ENCODE measurements at regions not wholly inside any gene's neighbourhood (a gene's known extent, or its start where the extent isn't known, plus 50 kb on each side); places are given as distances from the start of the nearest gene placed in this dataset.

- CTCF ChIA-PET, result no interaction called here
- TF ChIP-seq CTCF (conservative IDR thresholded peaks at IDR 0.05; ENCODE audit: low read depth), result no peak
- POLR2A ChIA-PET (ENCODE audit: low non-redundant PET), result no interaction called here
- H3K27ac ChIP-seq, result no peak overlapping the region
- no peak for DNase-seq (ENCODE audit: low spot score)
Observed at GRCh38 chr11:15560689-15561467, 446.2 kb downstream of the INSC start.

DNA sequence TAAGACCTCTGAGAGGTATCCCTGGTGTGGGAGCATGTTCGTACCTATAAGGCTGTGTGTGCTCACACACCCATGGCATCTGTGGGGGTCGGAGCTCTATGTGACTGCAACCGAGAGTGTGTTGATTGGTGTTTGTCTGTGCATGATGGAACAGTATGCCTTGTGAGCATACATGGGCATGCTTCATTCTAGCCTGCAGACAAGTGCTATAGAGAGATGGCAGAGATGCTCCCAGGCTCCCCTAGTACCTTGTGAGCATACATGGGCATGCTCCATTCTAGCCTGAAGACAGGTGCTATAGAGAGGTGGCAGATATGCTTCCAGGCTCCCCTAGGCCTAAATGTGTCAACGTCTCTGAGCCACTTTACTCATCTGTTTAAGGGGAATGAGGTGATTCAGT, 447.5 kb downstream of the INSC start:
- no peak overlapping the region for H3K27ac ChIP-seq
- POLR2A ChIA-PET (ENCODE audit: low non-redundant PET), result no interaction called here
- no peak for DNase-seq (ENCODE audit: low spot score)
- CTCF ChIA-PET, result no interaction called here
- no peak for TF ChIP-seq CTCF (conservative IDR thresholded peaks at IDR 0.05; ENCODE audit: low read depth)

DNA sequence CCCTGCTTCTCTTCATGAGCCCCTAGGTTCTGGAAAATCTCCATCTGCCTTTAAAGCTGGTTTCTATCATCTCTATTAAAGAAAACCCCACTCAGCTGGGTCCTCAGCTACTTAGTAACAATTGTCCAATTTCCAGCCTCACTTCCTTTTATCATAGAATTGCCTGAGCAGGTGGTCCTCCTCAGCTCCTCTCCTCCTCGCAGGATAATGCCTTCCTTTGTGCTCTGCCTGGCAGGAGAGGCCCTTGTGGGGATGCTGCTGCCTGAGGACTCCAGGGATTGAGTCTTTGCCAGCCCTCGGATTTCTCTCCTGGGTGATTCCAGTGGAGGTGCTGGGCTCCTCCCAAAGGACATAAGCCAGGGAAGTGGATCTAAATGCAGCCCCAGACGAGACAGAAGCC, 448.3 kb downstream of the INSC start:
- CTCF ChIA-PET, result no interaction called here

DNA sequence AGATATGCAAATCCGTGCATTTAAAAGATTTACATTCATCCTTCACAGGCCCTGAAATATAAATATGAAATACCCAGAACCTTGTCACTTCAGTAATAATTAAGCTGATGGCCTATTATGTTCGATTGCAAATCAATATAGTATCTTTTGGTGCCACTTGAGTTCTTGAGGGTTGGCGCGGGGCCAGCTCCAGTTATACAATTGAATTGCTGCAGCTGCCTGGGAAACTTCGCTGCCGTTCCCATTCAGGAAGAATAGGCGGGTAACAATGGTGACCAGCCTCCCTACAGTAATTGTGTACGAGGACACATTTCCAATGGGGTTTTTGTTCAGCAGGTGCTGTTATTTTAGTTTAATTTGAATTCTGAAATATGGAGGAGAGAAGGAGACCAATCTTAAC, 451.2 kb downstream of the INSC start:
- no peak for TF ChIP-seq CTCF (conservative IDR thresholded peaks at IDR 0.05; ENCODE audit: low read depth)
- POLR2A ChIA-PET (ENCODE audit: low non-redundant PET), result no interaction called here
- DNase-seq (ENCODE audit: low spot score), result no peak
- CTCF ChIA-PET, result no interaction called here
- H3K27ac ChIP-seq, result no peak overlapping the region

More for the DNA sequence above, 448.3 kb downstream of the INSC start:
- POLR2A ChIA-PET (ENCODE audit: low non-redundant PET), result no interaction called here
- H3K27ac ChIP-seq, result no peak overlapping the region
- no peak for TF ChIP-seq CTCF (conservative IDR thresholded peaks at IDR 0.05; ENCODE audit: low read depth)
- DNase-seq (ENCODE audit: low spot score), result no peak

DNA sequence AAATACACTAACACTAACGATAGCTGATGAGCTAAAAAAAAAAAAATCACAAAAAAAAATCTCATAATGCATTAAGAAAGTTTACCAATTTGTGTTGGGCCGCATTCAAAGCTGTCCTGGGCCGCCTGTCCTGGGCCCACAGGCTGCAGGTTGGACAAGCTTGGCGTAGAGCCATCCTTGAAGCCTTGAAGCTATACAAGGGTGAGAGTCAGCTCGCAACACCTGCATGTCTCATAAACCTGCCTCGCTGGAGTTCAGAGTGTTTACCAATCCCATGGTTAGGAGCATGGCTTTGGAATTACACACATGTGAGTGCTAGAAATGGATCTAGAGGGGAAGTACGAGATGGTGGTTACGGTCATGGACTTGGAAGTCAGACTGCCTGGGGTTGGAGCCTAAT, 453.7 kb downstream of the INSC start:
- CTCF ChIA-PET, result no interaction called here
- no peak for DNase-seq (ENCODE audit: low spot score)
- no peak overlapping the region for H3K27ac ChIP-seq
- no peak for TF ChIP-seq CTCF (conservative IDR thresholded peaks at IDR 0.05; ENCODE audit: low read depth)
- POLR2A ChIA-PET (ENCODE audit: low non-redundant PET), result interaction anchor here (0.6 kb wide), 1 partner anchor 32 kb away, joined by 3 read pairs; no protein-coding TSS in a partner anchor

DNA sequence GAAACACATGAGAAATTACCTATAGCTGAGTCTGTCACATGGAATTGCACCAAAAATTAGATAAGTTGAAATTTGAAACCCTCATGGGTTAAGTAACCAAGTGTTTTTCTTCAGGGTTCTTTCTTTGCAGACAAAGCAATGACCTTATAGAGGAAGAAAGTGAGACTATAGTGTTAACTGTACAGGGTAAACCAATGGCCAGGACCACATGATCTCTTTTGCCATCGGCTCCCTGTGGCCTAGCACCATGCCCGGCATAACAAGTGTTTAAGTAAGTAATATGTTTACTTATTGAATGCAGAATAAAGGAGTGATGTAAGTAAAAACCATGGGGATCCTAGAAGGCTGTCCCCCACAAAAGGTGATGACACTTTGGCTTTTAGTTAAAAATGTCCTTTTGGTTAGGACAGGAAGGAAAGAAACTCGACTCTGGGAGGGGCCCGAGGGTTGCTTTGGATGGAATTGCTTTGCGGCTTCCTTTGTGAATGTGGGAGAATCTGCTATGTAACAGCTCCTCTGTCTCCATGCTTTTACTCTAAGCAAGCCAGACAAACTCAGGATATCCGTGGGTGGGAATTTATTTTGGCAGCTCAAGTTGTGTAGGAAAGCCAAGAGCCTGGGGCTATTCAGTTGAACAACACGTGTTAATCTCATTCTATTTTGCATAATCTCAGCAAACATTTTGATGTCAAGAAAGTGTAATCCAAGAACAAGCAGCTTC, 454.7 kb downstream of the INSC start:
- no peak for TF ChIP-seq CTCF (conservative IDR thresholded peaks at IDR 0.05; ENCODE audit: low read depth)
- POLR2A ChIA-PET (ENCODE audit: low non-redundant PET), result no interaction called here
- no peak overlapping the region for H3K27ac ChIP-seq
- DNase-seq (ENCODE audit: low spot score), result no peak
- CTCF ChIA-PET, result no interaction called here

All from RWPE1 (cell line).